GM12874 (cell line): ENCODE measurements at regions not wholly inside any gene's neighbourhood (a gene's known extent, or its start where the extent isn't known, plus 50 kb on each side); places are given as distances from the start of the nearest gene placed in this dataset.

Source experiments
- TF ChIP-seq, protein P1 (sequence below): IDR thresholded peaks from 2 replicates; pipeline ENCODE4 v1.5.1; 2011; ENCODE audit warnings: low read depth, mild to moderate bottlenecking, control low read depth, low read length, moderate library complexity; ENCODE audit not compliant: insufficient read depth

DNA sequence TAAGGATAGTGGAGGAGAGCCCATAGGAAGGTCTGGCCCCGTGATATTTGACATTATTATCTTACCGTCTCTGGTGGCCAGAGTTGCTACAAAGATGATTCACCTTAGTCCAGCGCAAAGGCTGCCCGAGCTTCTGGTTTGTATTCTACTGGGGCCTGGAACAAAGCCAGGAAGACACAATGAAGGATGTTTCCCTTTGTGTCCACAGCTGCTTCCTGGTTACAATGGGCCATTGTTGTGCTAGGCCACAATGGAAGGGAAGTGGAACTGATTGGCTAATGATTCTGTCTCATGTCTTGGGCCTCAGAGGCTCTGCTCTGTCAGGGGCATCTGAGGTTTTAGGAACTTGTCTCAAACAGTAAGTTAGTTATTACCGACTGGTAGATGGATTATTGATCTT is 132.2 kb downstream of the TDRD15 start:
- TF ChIP-seq, protein P1, sequence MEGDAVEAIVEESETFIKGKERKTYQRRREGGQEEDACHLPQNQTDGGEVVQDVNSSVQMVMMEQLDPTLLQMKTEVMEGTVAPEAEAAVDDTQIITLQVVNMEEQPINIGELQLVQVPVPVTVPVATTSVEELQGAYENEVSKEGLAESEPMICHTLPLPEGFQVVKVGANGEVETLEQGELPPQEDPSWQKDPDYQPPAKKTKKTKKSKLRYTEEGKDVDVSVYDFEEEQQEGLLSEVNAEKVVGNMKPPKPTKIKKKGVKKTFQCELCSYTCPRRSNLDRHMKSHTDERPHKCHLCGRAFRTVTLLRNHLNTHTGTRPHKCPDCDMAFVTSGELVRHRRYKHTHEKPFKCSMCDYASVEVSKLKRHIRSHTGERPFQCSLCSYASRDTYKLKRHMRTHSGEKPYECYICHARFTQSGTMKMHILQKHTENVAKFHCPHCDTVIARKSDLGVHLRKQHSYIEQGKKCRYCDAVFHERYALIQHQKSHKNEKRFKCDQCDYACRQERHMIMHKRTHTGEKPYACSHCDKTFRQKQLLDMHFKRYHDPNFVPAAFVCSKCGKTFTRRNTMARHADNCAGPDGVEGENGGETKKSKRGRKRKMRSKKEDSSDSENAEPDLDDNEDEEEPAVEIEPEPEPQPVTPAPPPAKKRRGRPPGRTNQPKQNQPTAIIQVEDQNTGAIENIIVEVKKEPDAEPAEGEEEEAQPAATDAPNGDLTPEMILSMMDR, result no peak

- TF ChIP-seq, protein P1, result no peak
Measured at GRCh38 chr2:21257621-21258020, 133.9 kb downstream of the TDRD15 start.

- TF ChIP-seq, protein P1, result no peak
Measured at GRCh38 chr2:21258082-21258481, 134.3 kb downstream of the TDRD15 start.

DNA sequence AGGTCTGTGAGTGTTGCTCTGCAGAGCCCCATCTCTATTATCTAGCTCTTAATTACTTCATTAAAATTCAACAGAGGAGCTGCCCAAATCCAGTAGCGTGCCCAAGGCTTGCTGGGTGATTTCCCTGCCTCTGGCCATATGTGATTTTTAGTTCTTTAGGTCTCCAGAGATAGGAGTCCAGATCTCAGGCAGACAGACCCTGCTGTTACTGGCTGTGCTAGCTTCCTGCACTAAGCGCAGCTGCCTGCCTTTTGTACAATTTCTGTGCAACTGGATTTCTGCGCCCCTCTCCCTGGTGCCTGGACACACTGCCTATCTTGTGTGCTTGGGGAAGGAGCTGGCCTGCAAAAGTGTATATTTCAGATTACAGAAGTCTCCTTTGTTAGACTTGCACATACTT is 136.5 kb downstream of the TDRD15 start:
- TF ChIP-seq, protein P1, result no peak

- TF ChIP-seq, protein P1, result no peak
Measured at GRCh38 chr2:21261591-21261990, 137.8 kb downstream of the TDRD15 start.

GRCh38 chr2:21262426-21262940 is 138.7 kb downstream of the TDRD15 start:
- TF ChIP-seq, protein P1, result no peak

DNA sequence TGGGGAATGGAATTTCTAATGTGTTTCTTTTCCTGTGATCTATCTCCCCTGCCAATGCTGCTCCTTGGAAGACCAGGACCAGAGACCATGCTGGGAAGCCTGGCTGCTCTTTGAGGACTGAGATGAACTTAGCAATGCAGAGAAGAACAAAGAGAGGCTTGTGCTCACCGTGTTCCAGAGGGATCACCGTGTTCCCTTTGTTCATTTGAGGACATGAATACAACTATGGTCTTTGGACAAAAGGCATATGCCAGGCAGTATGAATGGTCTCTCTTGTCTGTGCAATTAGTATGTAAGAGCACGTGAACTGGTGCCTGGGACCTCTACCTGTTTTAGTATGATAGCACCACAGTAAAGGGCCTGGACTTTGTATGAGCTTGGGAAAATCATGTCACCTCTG is 139.9 kb downstream of the TDRD15 start:
- TF ChIP-seq, protein P1, result no peak
